PC-3 (cell line): ENCODE measurements at regions not wholly inside any gene's neighbourhood (a gene's known extent, or its start where the extent isn't known, plus 50 kb on each side); places are given as distances from the start of the nearest gene placed in this dataset.

ENCODE experiments used
- ATAC-seq: fragments of 200-7000 bp; cut with Tn5 transposase; 2 replicates; pipeline ENCODE4 v1.9.1; 2020; ENCODE audit warnings: mild to moderate bottlenecking, moderate library complexity
- BruUV-seq: library from RNA; stranded (reverse); fragments of 400-500 nt; replicated peaks from 2 replicates; lab custom pipeline; 2021; lab: Mats Ljungman, UMichigan
- CTCF ChIA-PET: fragments of 300-600 bp; sonication (Branson Sonifier 250); formaldehyde crosslinking; loops from one replicate; lab custom pipeline; 2022; ENCODE audit warnings: antibody characterized with exemption; lab: Charles Lee
- POLR2A ChIA-PET: fragments of 300-600 bp; sonication (Branson Sonifier 250); formaldehyde crosslinking; loops from one replicate; lab custom pipeline; 2022; ENCODE audit warnings: antibody characterized with exemption; ENCODE audit not compliant: unreplicated experiment; lab: Charles Lee
- DNase-seq: peaks from one replicate; pipeline ENCODE4 v3.0.0-alpha.2; 2015
- H2AFZ ChIP-seq: fragments of 300-600 bp; sonication (generic); 2 replicates; pipeline ENCODE4 v1.6.0; 2016; ENCODE audit warnings: antibody characterized with exemption, low read length
- H3F3A ChIP-seq: fragments of 300-600 bp; sonication (generic); one replicate; pipeline ENCODE4 v1.6.0; 2017; ENCODE audit warnings: antibody characterized with exemption, low read length, control low read depth, mild to moderate bottlenecking; ENCODE audit not compliant: unreplicated experiment
- H3K27ac ChIP-seq: fragments of 300-600 bp; sonication (generic); 2 replicates; pipeline ENCODE4 v1.5.1; 2016; ENCODE audit warnings: mild to moderate bottlenecking, low read length
- H3K27me3 ChIP-seq: fragments of 300-600 bp; sonication (generic); 2 replicates; pipeline ENCODE4 v1.6.1; 2016; ENCODE audit warnings: low read length, mixed read lengths
- H3K36me3 ChIP-seq: fragments of 300-600 bp; sonication (generic); 2 replicates; pipeline ENCODE4 v1.6.1; 2016; ENCODE audit warnings: low read depth, mixed run types, low read length, mixed read lengths
- H3K4me1 ChIP-seq: fragments of 300-600 bp; sonication (generic); 2 replicates; pipeline ENCODE4 v1.5.1; 2016; ENCODE audit warnings: low read length; ENCODE audit not compliant: insufficient read depth
- H3K4me2 ChIP-seq: fragments of 300-600 bp; sonication (generic); 2 replicates; pipeline ENCODE4 v1.6.0; 2016; ENCODE audit warnings: low read length
- H3K4me3 ChIP-seq: fragments of 300-600 bp; sonication (generic); 2 replicates; pipeline ENCODE4 v1.5.1; 2016; ENCODE audit warnings: mild to moderate bottlenecking, low read length, mixed read lengths
- H3K79me2 ChIP-seq: fragments of 300-600 bp; sonication (generic); 2 replicates; pipeline ENCODE4 v1.6.1; 2017; ENCODE audit warnings: low read length, mixed read lengths
- H3K9ac ChIP-seq: fragments of 300-600 bp; sonication (generic); 2 replicates; pipeline ENCODE4 v1.6.0; 2016; ENCODE audit warnings: mild to moderate bottlenecking, low read length
- H3K9me2 ChIP-seq: fragments of 300-600 bp; sonication (generic); replicated peaks from 2 replicates; pipeline ENCODE4 v1.6.1; 2016; ENCODE audit warnings: mixed run types, low read length, mixed read lengths
- H3K9me3 ChIP-seq: fragments of 300-600 bp; sonication (generic); 2 replicates; pipeline ENCODE4 v1.6.1; 2016; ENCODE audit warnings: low read length, mixed read lengths
- H4K20me1 ChIP-seq: fragments of 300-600 bp; sonication (generic); 2 replicates; pipeline ENCODE4 v1.6.1; 2016; ENCODE audit warnings: low read length, mixed read lengths
- EZH2 ChIP-seq: fragments of 300-600 bp; sonication (generic); IDR thresholded peaks from one replicate; pipeline ENCODE4 v1.6.1; 2017; ENCODE audit warnings: antibody characterized with exemption, mild to moderate bottlenecking, low read length; ENCODE audit not compliant: unreplicated experiment
- EZH2phosphoT487 ChIP-seq: fragments of 300-600 bp; sonication (generic); IDR thresholded peaks from 2 replicates; pipeline ENCODE4 v1.6.1; 2018; ENCODE audit warnings: mild to moderate bottlenecking, antibody characterized with exemption, low read length, borderline replicate concordance
- intact Hi-C: fragments of 100-400 bp; cut with micrococcal nuclease; formaldehyde crosslinking; loops from 2 replicates; pipeline ENCODE4 v1.9.0; 2023
- TF ChIP-seq, protein P1 (sequence below): fragments of 300-600 bp; sonication (generic); conservative IDR thresholded peaks from 2 replicates; pipeline ENCODE4 v1.5.1; 2017; ENCODE audit warnings: antibody characterized with exemption, low read depth, mild to moderate bottlenecking, low read length

- CTCF ChIA-PET = no interaction called here
- H3K4me2 ChIP-seq = peak overlapping the region; percentile 55
These were observed 1011.8 kb upstream of the CDH2 start for GRCh38 chr18:29188760-29189159.

DNA sequence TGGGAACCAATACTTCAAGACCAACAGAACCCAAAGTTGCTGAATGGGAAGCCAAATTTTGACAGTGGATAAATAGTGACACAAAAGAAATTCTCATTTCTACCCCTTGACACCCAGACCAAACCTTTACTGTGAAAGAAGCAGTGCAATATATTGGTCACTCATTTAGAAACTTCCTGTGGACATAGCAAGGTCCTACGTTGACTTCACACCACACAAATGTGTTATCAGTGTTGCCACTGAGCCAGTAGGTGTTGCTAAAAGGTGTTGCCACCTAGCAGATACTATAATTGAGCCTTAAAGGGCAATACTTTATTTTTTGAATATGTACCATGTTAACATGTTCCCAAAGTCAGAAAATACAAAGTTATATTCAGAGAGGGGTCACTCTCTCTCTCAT is 1008.9 kb upstream of the CDH2 start:
- H3K9me3 ChIP-seq = no peaks in the 10 kb centered on the region
- H3K27ac ChIP-seq = no peak overlapping the region
- H3F3A ChIP-seq = no peaks in the 10 kb centered on the region
- no peak for ATAC-seq
- H2AFZ ChIP-seq = no peak overlapping the region
- no peaks in the 10 kb centered on the region for H3K36me3 ChIP-seq
- H4K20me1 ChIP-seq = no peaks in the 10 kb centered on the region
- no peak for DNase-seq
- ChIA-PET POLR2A (no interaction called here), CTCF (no interaction called here)
- BruUV-seq = no TSS peak
- no peak overlapping the region for H3K9ac ChIP-seq
- H3K4me3 ChIP-seq = no peak overlapping the region
- H3K9me2 ChIP-seq = no peaks in the 10 kb centered on the region
- H3K4me1 ChIP-seq = peaks cover 37% of the 10 kb centered on the region
- no peak overlapping the region for H3K4me2 ChIP-seq
- TF ChIP-seq EZH2 = no peak
- TF ChIP-seq EZH2phosphoT487 = no peak
- TF ChIP-seq, protein P1, sequence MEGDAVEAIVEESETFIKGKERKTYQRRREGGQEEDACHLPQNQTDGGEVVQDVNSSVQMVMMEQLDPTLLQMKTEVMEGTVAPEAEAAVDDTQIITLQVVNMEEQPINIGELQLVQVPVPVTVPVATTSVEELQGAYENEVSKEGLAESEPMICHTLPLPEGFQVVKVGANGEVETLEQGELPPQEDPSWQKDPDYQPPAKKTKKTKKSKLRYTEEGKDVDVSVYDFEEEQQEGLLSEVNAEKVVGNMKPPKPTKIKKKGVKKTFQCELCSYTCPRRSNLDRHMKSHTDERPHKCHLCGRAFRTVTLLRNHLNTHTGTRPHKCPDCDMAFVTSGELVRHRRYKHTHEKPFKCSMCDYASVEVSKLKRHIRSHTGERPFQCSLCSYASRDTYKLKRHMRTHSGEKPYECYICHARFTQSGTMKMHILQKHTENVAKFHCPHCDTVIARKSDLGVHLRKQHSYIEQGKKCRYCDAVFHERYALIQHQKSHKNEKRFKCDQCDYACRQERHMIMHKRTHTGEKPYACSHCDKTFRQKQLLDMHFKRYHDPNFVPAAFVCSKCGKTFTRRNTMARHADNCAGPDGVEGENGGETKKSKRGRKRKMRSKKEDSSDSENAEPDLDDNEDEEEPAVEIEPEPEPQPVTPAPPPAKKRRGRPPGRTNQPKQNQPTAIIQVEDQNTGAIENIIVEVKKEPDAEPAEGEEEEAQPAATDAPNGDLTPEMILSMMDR = no peak
- no peaks in the 10 kb centered on the region for H3K79me2 ChIP-seq
- intact Hi-C loops = no loop called here
- H3K27me3 ChIP-seq = no peaks in the 10 kb centered on the region

More at GRCh38 chr18:29188760-29189159, 1011.8 kb upstream of the CDH2 start:
- POLR2A ChIA-PET = no interaction called here
- DNase-seq = peak; percentile 64
- TF ChIP-seq EZH2phosphoT487 (no peak), EZH2 (no peak)
- TF ChIP-seq, protein P1 = no peak
- intact Hi-C loops = no loop called here
- peak; percentile 54 for ATAC-seq
- Histone ChIP-seq H2AFZ (no peak overlapping the region), H3K79me2 (no peaks in the 10 kb centered on the region), H3K4me3 (no peak overlapping the region), H4K20me1 (no peaks in the 10 kb centered on the region), H3K27ac (peak overlapping the region; percentile 14; the same call in 1 of the 2 replicates), H3K9me2 (no peaks in the 10 kb centered on the region), H3K27me3 (no peaks in the 10 kb centered on the region), H3K4me1 (peaks cover 24% of the 10 kb centered on the region), H3F3A (no peaks in the 10 kb centered on the region), H3K9me3 (no peaks in the 10 kb centered on the region), H3K9ac (no peak overlapping the region), H3K36me3 (no peaks in the 10 kb centered on the region)
- no TSS peak for BruUV-seq

DNA sequence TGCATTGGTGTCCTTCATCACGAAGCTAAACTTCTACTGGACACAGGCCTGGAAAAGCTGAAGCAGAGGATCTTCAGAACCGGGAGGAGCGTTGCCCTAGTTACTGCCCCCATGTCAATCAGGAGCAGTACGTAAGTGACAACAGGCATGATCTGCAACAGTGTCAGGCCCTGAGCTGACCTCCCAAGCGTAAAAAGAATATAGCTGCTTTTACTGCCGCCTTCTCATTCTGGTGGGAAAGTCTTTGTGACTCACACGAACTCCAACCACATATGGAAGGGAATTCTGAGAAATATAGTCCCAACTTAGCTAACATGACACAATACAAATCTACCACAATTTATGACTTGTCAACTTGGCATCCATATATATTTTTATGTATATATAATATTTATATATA is 1007.7 kb upstream of the CDH2 start:
- H3K9me3 ChIP-seq = no peaks in the 10 kb centered on the region
- no peaks in the 10 kb centered on the region for H3F3A ChIP-seq
- no peaks in the 10 kb centered on the region for H3K36me3 ChIP-seq
- no peak overlapping the region for H3K4me3 ChIP-seq
- H3K4me1 ChIP-seq = peaks cover 34% of the 10 kb centered on the region
- DNase-seq (peak; percentile 75), ATAC-seq (peak; percentile 55)
- H3K27me3 ChIP-seq = no peaks in the 10 kb centered on the region
- H3K27ac ChIP-seq = peak overlapping the region; percentile 52
- H4K20me1 ChIP-seq = no peaks in the 10 kb centered on the region
- no peak overlapping the region for H3K9ac ChIP-seq
- TF ChIP-seq, protein P1 = no peak
- TF ChIP-seq EZH2 (no peak), EZH2phosphoT487 (no peak)
- intact Hi-C loops = no loop called here
- H3K9me2 ChIP-seq = no peaks in the 10 kb centered on the region
- ChIA-PET CTCF (no interaction called here), POLR2A (no interaction called here)
- H3K4me2 ChIP-seq = 0 out of 2 replicates have a peak overlapping the region, but pooled peaks have one; percentile 30
- BruUV-seq = no TSS peak
- peak overlapping the region; percentile 36; the same call in 1 of the 2 replicates for H2AFZ ChIP-seq
- no peaks in the 10 kb centered on the region for H3K79me2 ChIP-seq
